Activated CD4-positive, alpha-beta T cell treated with anti-CD3 and anti-CD28 coated beads for 48 hours (primary cell): ENCODE measurements at regions not wholly inside any gene's neighbourhood (a gene's known extent, or its start where the extent isn't known, plus 50 kb on each side); places are given as distances from the start of the nearest gene placed in this dataset.
"Not testable (repeated sequence)": the region's sequence is repeated elsewhere in the genome, so short reads cannot be mapped to it uniquely, and the experiment has no call there.

ENCODE experiments used
- DNase-seq: peaks from one replicate; pipeline ENCODE4 v3.0.0-alpha.2; 2020

GRCh38 chr15:69660114-69660513 is 207.5 kb downstream of the RPLP1 start:
- no peak for DNase-seq

GRCh38 chr15:69660658-69661405 is 208.2 kb downstream of the RPLP1 start:
- no peak for DNase-seq

GRCh38 chr15:69661446-69661845 is 208.8 kb downstream of the RPLP1 start:
- no peak for DNase-seq

- no peak for DNase-seq
These were observed 209.4 kb downstream of the RPLP1 start for GRCh38 chr15:69661871-69662644.

- DNase-seq, result no peak
These were observed 210.0 kb downstream of the RPLP1 start for GRCh38 chr15:69662645-69663000.

- no peak for DNase-seq
These were observed 210.8 kb downstream of the RPLP1 start for GRCh38 chr15:69663441-69663840.

GRCh38 chr15:69663982-69664381 is 211.4 kb downstream of the RPLP1 start:
- no peak for DNase-seq

- no peak for DNase-seq
These were observed 212.3 kb downstream of the RPLP1 start for GRCh38 chr15:69664572-69665571.

- no peak for DNase-seq
These were observed 213.1 kb downstream of the RPLP1 start for GRCh38 chr15:69665641-69666111.

- peak; percentile 68 for DNase-seq
These were observed 213.8 kb downstream of the RPLP1 start for GRCh38 chr15:69666441-69666882.

- no peak for DNase-seq
These were observed 214.5 kb downstream of the RPLP1 start for GRCh38 chr15:69666921-69667811.

- no peak for DNase-seq
These were observed 215.6 kb downstream of the RPLP1 start for GRCh38 chr15:69668039-69668705.

- DNase-seq, result no peak
These were observed 216.3 kb downstream of the RPLP1 start for GRCh38 chr15:69668963-69669362.

GRCh38 chr15:69669446-69669845 is 216.8 kb downstream of the RPLP1 start:
- DNase-seq, result no peak

GRCh38 chr15:69673291-69673881 is 220.8 kb downstream of the RPLP1 start:
- no peak for DNase-seq

GRCh38 chr15:69675731-69676130 is 223.1 kb downstream of the RPLP1 start:
- no peak for DNase-seq

GRCh38 chr15:69677403-69677802 is 224.8 kb downstream of the RPLP1 start:
- no peak for DNase-seq

- peak; percentile 77 for DNase-seq
These were observed 227.1 kb downstream of the RPLP1 start for GRCh38 chr15:69679623-69680228.

- not testable (repeated sequence) for DNase-seq
These were observed 232.2 kb downstream of the RPLP1 start for GRCh38 chr15:69684823-69685222.
